GM12872 (cell line): ENCODE measurements at regions not wholly inside any gene's neighbourhood (a gene's known extent, or its start where the extent isn't known, plus 50 kb on each side); places are given as distances from the start of the nearest gene placed in this dataset.

Experiments used
- CTCF ChIP-seq: IDR thresholded peaks from 3 replicates; pipeline ENCODE4 v1.5.1; 2011; ENCODE audit warnings: low read depth, mild to moderate bottlenecking, low read length, moderate library complexity; ENCODE audit not compliant: insufficient read depth

GRCh38 chr9:87267251-87268070, 230.2 kb upstream of the DAPK1 start:
- no peak for TF ChIP-seq CTCF

- TF ChIP-seq CTCF: no peak
Observed at GRCh38 chr9:87269296-87270176, 228.1 kb upstream of the DAPK1 start.

DNA sequence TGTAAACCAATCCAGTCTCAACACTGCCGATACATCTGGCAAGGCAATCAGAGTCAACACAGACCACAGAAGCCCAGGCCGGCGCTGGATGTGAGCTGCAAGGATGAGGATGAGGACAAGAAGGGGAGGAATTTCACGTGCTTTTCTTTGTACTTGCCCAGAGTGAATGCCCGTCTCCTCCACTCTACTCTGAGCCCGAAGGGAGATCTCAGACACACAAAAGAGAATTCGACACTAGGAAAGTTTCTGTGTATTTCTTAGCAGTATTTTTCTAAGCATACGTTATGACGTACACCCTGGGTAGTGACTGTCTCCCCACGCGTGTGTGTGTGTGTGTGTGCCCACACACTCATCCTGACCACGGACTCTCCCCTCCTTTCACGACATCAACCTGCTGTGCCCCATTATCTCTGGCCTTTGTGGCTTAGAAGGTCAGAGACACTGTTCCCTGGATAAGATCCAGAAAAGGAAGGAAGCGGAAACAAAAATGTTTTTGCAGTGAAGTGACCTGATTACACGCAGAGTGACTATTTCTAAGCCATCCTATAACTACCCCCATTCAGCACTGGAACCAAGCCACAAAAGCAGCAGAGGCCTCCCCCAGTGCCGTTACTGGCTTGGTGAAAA, 227.3 kb upstream of the DAPK1 start:
- TF ChIP-seq CTCF: no peak

DNA sequence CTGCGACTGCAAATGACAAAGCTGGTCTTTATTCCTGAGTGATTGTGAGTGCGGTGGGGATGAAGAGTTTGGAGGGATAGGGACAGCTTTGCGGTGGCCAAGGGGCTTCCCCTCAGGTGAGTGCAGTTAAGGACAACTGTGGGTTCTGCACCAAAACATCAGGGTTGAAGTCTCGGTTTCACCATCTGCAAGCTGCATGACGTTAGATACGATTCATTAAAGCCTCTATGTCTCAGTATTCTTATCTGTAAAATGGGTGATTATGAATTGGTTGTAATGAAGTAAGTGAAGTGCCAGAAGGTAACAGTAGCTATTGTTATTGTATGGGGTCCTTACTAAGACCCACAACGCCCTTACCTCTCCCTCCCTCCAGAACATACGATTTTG, 226.8 kb upstream of the DAPK1 start:
- TF ChIP-seq CTCF: no peak

DNA sequence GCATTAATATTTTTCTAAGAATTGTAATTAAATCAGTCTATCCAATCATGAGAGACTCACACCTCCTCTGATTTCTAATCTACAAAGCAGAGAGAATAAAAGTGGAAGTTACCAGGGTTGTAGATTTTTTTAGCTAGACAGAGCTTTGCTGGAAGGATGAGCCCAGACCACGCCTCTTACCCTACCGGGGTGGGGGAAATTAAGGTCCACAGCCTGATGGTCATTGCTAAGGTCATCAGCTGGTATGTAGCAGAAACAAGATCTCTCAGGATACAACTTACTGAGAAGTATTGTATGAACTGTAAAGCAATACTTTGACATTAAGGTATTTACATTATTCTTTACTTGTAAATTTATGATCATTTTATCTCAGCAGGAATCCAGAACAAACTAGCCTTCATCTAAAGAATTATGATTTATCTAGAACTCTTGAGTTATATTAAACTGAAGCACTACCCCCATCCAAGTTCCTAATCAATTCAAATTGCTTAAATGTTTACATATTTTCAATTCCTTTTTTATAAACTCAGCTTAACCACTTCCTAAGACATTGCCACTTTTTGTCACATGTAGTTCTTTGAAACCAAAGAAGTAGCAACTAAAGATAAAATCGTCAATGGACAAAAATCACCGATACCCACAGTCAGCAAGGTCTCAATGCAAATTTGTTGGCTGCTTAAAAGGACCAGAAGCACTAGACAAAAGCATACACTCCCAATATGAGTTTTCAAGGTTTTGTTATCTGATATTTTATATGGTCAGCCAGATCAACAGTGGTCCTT, 225.8 kb upstream of the DAPK1 start:
- no peak for TF ChIP-seq CTCF

DNA sequence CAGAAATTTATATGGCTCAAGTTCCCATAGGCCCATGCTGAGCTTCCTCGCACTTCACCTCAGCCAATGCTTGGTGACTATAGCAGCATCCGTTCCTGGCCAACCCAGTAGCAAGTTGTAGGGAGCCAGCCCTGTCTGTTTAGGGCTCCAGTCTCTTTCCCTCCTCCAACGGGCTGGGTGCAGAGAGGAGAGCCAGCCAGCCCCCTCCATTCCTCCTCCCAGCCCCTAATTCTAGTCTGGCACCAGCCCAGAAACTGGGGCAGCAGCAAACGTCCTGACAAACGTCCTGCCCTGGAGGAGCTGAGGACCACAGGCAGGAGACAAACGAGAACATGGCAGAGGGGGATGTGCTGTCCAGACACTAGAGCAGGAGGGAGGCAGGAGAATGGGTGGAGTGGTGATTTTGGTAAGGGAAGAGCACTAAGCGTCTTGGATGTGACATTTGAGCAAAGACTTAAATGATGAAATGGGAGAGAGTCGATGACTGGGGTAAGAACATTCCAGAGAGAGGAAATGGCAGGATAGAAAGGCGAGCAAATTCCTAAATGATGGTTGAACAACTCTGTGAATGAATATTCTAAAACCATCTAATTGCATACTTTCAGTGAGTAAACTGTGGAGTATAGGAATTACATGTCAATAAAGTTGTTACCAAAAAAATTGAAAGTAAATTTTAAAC, 222.5 kb upstream of the DAPK1 start:
- TF ChIP-seq CTCF: no peak
